GM12874 (cell line): ENCODE measurements at regions not wholly inside any gene's neighbourhood (a gene's known extent, or its start where the extent isn't known, plus 50 kb on each side); places are given as distances from the start of the nearest gene placed in this dataset.

Experiments
- TF ChIP-seq, protein P1 (sequence below): IDR thresholded peaks from 2 replicates; pipeline ENCODE4 v1.5.1; 2011; ENCODE audit warnings: low read depth, mild to moderate bottlenecking, control low read depth, low read length, moderate library complexity; ENCODE audit not compliant: insufficient read depth

DNA sequence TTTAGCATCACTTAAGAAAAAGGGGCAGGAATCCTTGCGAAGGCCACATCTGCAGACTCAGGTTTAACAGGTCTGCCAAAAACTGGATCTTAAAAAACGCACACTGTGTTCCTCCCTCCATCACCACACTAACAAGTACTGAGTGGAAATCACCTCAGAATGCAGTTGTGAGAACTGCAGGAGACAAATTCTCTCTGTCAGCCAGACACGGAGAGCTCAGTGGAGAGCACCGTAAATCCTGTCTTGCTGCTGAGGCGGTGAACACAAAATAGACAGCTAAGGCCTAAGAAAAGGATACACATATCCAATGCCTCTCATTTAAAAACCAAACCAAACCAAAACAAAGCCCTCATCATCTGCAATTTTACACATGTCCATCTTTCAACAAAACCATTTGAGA, 1287.6 kb downstream of the EFNB2 start:
- TF ChIP-seq, protein P1, sequence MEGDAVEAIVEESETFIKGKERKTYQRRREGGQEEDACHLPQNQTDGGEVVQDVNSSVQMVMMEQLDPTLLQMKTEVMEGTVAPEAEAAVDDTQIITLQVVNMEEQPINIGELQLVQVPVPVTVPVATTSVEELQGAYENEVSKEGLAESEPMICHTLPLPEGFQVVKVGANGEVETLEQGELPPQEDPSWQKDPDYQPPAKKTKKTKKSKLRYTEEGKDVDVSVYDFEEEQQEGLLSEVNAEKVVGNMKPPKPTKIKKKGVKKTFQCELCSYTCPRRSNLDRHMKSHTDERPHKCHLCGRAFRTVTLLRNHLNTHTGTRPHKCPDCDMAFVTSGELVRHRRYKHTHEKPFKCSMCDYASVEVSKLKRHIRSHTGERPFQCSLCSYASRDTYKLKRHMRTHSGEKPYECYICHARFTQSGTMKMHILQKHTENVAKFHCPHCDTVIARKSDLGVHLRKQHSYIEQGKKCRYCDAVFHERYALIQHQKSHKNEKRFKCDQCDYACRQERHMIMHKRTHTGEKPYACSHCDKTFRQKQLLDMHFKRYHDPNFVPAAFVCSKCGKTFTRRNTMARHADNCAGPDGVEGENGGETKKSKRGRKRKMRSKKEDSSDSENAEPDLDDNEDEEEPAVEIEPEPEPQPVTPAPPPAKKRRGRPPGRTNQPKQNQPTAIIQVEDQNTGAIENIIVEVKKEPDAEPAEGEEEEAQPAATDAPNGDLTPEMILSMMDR = no peak

DNA sequence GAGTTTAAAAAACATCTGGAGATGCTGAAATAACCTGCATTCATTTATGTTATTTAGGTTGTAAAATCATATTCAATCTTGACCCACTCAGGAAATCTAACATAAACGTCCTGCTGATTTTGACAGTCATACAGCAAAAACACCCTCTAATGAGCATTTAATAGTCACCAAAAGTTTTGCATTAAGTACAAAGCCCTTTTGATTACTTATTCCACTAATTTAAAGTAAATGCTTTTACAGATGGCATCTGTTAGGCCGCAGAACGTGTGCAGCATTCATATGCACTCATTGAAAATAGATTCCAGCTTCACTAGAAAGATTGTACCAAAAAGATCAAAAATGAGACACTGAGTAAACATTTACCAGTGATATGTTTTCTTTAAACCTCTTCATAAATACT, 1295.1 kb downstream of the EFNB2 start:
- TF ChIP-seq, protein P1 = no peak

DNA sequence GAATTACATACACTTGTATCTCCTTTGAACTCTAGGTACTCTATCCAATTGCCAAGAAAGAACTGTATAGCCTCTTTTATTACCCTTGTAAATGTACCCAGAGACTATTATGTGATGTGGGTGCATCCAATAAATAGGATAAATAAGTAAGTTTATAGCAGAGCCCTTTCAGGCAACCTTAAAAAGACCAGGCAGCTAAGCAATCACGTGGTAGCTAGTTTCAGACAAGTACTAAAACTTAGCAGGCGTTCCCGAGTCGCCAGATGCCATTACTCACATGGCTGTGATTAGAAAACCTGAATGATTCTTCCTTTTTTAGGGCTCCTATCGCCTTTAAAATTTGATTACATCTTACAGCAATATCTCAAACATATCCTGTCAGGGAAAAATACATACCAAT, 1303.0 kb downstream of the EFNB2 start:
- TF ChIP-seq, protein P1 = no peak

DNA sequence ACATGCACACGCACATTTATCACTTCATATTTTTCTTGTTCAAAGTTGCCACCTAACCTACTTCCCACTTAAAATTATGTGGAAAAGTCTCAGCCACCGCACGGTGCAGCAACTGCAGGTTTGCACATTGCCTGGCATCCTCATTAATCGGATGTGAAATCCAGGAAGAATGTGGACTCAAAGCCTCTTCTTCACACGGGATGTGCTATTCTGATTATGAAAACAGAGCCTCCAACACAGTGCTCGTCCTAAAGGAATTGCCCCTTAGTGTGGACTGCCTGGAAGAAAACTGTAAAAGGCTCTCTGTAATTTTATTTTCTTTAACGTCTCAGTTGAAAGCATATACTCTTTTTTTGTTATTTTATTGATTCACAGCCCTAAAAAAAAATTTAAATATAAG, 1303.5 kb downstream of the EFNB2 start:
- TF ChIP-seq, protein P1 = no peak

DNA sequence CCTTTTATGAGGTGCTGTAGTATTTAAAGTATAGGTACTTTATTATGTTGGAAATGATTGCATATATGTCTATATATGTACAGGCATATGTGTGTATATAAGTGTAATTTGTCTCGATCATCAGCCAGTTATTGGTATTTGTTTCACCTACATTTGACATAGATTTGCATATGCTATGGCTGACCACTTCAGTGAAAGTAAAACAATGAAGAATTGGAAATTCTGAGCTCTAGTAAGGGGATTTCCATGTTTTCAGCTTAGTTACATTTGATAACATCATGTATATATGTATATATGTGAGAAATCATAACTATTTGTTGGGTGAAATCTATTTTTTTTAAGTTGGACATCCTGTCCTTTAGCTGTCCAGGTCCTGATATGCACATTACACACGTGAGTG, 1303.9 kb downstream of the EFNB2 start:
- TF ChIP-seq, protein P1 = no peak

DNA sequence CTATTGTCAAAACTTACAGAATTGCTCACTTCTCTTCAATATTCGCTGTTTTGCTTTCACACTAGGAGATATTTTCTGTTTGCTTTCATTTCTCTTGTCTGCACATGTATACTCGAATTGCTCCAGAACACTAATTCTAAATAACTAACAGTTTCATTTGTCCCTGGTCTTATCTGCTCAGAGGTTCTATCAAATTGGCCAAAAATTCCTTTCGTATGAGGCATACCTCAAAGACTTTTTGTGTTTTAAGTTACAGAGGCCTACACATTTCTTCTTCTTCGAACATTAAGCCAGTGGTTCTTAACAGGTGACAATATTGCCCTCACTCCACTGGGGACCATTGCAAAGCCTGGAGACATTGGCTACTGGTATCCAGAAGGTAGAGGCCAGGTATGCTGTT, 1314.6 kb downstream of the EFNB2 start:
- TF ChIP-seq, protein P1 = no peak

DNA sequence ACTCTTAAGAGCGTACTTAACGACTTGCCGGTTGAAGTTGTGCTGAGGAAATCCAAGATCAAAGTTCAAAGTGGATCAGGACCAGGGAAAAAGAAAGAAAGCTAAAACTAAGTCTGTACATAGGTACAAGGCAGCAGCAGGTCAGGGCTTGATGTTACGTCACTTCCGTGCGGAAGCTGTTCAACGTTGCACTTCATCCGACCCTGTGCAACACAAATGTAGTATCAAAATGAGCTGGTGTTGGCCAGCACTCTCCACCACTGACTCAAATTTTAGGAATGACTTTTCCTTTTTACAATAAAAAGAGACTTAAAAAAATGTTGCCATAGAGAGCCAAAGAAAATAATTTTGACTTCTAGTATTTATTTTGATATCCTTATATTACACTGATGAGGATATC, 1315.4 kb downstream of the EFNB2 start:
- TF ChIP-seq, protein P1 = no peak

DNA sequence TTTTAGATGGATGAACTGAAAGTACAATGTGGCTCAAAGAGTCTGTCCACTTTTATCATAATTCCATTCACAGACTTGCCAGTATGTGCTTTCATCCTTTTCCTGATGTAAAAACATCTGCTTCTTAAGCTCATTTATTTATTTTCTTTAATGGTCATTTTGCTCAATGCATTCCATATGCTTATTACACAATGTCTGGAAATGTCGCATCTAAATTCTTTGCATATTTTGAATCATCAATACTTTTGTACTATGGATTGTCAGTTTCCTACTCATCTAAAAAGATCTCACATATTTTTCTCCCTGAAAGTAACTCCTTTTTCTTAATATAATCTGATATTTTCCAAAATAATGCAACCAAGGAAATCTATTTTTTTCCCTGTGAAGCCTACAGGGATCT, 1315.8 kb downstream of the EFNB2 start:
- TF ChIP-seq, protein P1 = no peak
